Suppressor macrophage treated with lipopolysaccharide for 1 hour (primary cell): ENCODE measurements at regions not wholly inside any gene's neighbourhood (a gene's known extent, or its start where the extent isn't known, plus 50 kb on each side); places are given as distances from the start of the nearest gene placed in this dataset.

ENCODE experiments used
- DNase-seq, 3 donors: peaks; one replicate each; pipeline ENCODE4 v3.0.0-alpha.2; 2020 to 2022

DNA sequence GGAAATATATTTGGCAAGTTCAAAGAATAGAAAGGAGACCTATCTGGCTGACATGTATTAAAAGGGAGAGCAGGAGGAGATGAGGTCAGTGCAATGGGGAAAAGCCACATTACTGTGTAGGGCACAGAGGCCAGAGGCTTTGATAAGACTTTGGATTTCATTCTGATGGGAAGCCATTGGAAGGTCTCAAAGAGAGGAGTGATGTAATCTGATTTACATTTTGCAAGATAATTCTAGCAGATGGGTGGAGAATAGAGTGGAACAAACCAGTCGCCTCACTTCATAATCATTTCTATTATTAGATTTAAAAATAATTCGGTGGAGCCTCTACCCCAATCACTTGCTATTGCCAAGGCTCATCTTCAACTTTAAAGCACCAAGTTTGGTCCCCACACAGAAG is 278.4 kb upstream of the ZC3H12C start:
- no peak for DNase-seq

DNA sequence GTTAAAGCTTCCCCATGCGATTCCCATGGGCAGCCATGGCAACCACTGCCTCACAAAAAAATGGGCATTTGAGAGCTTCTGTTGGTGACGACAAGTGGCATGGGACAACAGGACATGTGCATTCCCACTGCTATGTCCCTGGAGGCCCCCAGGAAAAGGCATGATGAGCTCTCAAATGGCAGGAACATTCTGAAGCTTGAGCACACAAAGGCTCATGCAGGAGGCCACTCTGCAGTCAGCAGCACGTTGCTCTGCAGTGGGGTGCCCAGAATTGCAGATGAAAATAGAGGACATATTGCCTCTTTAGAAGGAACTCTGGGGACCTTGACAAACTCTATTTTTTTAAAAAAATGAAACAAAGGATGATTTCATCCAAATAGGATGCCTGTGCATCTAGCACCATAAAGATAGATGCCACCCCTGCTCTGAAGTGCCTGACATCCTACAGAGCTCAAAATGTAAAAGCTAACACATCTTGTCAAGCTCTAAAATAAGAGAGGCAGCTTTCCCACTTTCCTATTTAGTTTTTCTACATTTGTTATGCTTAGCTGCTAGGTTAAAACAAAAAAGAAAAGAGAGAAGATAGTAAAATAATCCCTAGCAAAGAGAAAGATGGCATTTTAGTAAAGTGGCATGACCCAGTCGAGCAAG is 277.6 kb upstream of the ZC3H12C start:
- DNase-seq = no peak

DNA sequence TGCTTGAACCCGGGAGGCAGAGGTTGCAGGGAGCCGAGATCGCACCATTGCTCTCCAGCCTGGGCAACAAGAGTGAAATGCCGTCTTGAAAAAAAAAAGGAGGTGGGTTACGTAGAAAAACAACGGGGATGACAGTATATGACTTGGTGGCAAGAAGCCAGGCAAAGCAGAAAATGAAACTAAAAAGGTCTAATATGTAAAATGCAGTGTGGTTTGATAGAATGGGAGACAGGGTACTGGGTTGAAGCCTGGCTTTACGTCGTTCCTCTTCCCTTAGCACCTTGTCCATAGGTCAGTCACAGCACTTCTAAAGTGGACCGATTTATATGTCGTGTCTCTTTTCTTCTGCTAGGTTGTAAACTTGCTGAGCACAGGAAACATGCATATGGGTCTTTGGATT is 274.9 kb upstream of the ZC3H12C start:
- DNase-seq = peak in 1 of 3 donors; percentile 10

DNA sequence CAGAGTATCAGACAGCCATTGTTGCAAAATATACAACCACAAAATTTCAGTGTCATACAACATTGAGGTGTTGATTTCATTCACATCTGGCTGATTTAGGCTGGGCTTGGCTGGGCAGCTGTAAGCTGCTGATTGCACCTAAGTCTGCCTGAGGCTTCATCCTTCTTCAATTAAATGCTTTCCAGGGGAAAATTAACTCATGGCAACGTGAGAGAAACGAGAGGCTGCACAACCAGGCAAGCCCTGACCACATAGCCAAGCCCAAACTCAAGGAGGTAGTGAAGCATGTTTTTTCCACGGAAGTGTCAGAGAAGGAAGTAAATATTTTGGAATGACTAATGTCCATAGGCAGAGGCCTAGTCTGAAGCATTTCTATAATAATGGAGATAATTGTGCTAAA is 273.8 kb upstream of the ZC3H12C start:
- no peak for DNase-seq

DNA sequence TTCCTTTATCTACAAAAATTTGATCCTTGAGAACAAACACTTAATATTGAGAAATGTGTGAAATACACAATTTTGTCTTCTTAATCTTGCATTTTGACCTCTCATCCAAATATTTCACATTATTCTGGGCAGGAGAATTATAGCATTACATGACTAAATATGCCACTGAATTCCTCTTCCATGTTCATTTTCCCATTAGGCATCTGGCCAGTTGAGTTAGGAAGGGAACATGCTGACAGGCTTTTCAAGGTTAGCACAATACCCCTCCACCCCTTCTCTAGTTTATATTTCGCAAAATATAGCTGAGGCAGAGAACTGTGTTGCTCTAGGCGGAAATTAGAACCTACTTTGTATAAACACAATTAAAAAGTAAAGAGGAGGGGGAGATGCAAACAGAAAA is 271.7 kb upstream of the ZC3H12C start:
- DNase-seq = no peak

DNA sequence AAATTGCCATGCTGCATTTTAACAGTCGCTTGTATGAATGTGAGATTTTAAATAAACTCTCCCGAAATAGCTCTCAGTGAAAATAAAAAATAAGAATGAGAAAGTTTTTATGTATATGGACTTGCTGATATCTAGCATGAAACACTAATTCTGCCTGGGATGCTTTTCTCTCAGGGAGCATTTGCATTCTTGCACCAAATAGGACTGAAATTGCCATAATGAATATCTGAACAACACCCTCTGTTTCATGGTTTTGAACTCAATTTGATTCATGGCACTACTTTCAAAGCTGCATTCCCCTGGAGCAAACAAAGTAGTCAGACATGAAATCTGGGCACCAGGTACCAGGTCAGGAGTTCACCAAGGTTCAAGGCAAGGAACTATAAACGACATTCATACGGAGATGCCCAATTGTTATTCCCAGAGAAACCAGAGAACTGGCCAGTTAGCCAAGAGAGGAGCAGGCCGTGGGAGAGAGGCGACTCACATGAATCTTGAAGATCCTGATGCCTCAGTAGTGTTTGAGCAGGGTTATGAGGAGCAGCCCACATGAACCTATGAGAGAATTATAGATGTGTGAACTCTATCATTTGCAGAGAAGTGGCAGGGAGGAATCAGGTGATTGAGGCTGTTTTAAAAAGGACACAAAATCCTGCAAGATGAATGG is 270.6 kb upstream of the ZC3H12C start:
- no peak for DNase-seq

DNA sequence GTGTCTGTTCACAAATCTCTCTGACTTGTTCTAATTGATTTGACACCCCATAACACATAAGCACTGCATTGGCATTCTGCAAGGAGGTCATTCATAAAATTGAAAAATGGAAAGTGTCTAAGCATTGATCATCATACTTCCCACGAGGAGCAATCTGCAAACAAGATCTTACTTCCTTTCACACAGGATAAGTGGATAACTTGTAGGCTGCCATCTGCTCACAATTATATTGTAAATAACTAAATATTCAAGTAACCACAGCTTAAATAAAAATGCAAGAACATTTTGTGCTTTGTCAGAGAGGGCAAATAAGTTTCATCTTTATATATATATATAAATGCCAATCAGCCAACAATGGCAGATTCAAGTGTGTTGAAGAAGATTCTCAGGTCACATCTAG is 264.8 kb upstream of the ZC3H12C start:
- DNase-seq = no peak

DNA sequence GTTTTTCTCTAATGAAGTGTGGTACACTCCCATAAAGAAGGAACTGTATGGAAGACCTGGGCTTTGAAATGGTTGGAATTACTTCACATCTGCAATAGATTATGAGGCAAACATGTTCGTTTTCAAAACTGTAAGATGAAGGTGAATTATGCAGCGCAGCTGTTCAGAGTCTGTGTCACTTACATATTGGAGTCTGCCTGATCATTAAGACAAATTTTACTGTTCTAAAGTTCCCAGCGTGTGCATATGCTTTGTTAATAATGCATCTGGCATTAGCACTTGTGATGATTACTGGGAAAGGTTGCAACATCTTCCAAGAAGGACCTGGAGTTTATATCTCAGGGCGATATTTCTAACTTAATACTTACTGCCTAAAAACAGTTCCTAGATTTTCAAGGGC is 255.2 kb upstream of the ZC3H12C start:
- DNase-seq = no peak

DNA sequence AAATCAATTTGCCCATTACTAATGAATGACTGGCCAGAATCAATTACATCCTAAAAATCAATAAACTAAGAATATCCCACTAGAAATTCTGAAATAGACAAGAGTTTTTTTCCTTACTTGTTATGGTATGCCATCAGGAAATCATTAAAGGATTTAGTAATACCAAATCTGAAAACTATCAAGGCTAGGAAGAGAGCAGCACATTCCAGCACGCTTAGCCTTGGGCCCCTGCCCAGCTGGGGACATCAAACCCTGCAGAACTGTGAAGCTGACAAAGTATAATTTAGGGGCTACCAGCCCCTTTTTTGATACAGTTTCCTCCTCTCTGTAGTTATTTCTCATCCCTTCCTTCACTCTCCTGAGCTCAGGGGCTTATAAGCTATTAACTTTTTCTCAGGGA is 247.8 kb upstream of the ZC3H12C start:
- DNase-seq = no peak

DNA sequence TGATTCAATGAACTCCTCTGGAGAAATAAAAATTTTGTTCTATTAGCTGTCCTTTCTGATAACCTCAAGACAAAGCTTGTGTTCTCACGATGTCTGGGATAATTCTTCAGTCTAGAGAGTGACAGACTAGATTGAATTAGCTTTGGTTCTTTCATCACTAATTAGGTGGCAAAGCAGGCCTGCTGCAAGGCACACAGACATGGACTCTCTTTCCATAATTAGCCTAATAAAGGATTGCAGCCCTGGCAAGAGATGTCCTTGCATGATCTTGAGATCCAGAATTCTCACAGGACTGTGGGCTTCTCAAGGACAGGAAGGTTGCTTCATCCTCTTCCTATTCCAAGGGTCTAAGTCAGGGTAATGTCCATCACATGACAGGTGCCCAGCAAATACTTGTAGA is 245.6 kb upstream of the ZC3H12C start:
- DNase-seq = no peak

DNA sequence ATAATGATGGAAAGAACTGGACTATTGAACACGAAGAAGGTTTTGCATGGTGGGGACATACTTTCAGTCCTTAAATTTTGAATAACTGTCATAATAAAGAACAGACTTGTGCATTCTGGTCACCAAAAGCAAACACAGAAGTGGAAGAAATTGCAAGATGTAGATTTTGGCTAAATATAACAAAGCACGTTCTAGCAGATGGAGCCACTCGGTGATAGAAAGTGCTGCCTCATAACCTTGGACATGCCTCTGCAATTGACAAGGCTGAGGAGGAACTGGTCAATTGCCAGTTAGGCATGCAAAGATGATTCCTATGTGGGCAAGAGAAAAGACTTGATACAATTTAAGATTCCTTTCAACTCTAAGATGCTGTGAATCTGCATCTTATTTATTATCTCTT is 244.1 kb upstream of the ZC3H12C start:
- no peak for DNase-seq

DNA sequence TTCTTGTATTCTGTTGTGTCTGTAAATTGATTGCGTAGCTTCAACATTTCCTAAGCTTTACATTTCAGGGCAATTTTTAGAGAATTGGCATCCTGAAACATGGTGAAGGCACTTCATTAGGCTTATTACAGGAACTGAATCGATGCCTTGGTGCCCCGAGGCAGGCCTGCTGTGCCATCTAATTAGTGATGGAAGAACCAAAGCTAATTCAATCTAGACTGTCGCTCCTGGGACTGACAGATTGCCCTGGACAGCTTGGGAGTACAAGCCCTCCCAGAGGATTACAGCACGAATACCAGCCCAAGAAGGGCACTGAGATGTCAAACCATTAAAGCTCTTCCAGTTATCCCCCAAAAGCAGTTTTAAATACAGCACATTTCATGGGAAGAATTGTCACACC is 243.2 kb upstream of the ZC3H12C start:
- DNase-seq = no peak

DNA sequence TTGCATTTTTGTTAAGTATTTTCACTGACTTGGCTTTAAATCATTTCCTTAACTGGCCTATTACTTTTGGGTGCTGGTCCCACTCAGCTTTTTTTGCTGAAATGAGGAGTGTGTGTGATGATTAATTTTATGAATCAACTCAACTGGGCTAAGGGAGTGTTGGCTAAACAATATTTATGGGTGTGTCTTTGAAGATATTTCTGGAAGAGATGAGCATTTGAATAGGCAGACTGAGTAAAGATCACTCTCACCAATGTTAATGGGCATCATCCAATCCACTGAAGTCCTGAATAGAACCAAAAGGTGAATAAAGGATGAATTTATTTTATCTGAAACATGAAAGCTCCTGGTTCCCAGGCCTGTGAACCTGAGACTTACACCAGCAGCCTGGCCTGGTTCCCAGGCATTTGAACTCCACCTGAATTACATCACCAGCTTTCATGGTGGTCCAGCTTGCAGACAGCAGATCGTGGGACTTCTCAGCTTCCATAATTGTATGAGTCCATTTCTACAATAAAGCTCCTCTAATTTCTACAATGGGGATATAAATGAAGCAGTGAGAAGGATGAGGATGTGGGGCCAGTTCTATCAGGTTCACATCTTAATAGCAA is 241.3 kb upstream of the ZC3H12C start:
- DNase-seq = peak in 2 of 3 donors; percentile 22 to 38

DNA sequence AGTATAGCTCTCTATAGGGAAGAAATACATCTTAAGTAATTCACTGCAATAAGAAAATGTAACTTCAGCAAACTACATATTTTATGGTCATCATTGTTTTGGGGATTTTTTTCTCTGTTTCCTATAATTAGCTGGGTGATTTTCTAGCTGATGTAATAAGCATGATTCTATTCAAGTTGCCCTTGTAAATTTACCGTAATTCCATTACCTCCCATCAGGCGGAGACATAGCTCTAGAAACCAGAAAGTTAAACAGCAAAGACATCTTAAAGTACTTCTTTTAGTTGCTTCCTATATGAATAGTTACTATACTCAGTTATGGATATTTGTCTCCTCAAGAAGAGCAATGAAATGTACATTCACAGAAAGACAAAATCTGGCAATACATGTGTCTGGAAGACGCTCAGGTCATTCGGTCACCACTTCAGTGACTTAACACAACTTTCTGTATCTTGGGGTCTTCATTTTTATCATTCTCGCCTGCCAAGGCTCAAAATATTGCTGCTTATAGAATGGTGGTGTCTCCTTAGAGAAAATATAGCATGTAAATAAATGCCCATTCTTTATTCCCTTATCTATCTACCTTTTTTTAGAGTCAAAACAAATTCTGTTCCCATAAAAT is 239.9 kb upstream of the ZC3H12C start:
- DNase-seq = peak; percentile 76 to 93 (median 91)

DNA sequence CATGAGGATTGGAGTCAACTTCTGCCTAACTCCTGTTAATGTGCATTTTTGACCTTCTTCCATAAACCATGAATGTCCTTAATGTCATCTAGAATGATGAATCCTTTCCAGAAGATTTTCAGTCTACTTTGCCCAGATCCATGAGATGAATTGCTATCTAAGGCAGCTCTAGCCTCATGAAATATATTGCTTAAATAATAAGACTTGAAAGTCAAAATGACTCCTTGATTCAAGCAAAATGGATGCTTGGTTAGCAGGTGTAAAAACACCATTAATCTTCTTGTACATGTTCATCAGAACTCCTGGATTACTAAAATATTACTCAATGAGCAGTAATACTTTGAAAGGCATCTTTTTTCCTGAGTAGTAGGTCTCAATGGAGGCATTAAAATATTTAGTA is 238.5 kb upstream of the ZC3H12C start:
- no peak for DNase-seq

DNA sequence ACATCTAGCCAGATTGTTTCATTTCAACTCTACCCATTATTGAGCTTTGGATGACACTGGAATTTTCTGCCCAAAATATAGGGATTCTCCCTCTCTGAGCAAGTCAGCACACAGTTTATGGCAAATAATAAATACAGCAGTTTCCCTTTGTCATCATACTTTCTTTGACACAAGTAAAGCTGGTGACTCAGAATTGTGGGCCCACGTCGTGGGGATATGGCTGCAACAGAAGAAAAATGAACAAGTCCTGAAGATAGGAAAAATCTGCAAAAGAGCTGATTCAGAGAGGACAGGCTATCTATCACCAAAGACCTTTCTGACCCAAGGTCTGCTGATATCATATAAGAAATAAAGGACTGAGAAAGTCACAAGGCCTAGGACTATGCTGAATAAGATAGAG is 236.3 kb upstream of the ZC3H12C start:
- peak; percentile 53 to 73 (median 63) for DNase-seq

DNA sequence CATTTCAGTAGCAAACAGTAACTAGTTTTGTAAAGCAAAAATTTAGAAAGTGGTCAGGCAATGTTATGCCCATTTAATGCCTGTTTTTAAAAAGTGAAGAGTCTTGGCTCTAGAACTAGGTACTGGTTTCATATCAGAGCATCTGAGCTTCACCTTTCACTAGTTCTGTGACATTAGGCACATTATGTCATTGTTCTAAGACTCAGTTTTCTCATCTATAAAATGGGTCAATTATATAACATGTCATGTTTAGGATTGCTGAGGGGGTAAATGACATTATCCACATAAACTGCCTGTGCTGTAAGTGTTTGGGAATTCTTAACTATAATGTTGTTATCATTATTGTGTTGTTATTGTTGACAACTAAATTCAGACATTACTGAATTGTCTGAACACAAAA is 235.6 kb upstream of the ZC3H12C start:
- no peak for DNase-seq

DNA sequence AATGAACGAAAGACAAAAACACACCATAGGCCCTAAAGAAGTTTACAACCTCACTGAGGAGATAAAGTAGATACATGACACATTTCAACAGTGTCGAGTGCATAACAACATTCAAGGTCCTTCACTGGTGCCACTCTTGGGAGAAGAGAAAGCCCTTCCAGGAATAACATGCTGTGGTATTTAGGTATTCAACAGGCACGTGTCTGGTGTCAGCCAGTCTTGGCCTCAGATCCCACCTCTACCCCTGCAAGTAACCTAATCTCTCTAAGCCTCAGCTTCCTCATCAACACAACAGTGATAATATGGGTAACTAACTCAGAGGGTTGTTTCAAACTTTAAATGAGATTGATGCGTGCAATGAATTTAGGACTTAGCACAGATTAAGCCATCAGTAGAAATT is 235.0 kb upstream of the ZC3H12C start:
- DNase-seq = no peak

DNA sequence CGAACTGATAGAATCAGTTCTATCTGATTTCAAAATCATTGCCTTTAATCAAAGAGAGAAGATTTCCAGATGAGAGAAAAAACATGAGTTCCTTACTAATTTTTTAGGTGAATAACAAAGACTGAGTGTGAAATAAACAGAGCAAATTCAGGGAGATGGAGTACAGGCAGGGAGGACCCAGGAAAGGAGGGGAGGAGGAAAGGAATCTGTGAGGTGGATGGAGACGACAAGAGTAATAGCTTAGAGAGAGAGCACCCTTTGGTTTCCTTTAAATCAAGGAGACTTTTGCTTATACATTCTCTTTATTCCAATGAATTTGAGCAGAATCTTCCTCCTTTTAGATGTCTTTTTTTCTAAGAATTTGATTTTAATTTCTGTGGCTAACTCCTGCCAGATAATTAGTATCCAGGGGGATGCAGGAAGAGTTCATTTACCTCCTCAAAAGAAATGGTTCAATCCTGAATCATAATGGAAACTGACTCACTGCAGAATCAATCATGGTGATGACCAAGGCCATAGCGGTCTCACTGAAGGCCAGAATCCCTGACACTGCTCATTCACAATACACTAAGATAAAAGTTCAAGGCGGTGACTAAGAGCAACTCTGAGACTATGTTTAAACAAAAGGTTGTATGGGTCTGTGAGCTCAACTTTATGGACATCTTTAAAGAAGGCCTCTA is 234.0 kb upstream of the ZC3H12C start:
- DNase-seq = peak; percentile 18 to 63 (median 44)

DNA sequence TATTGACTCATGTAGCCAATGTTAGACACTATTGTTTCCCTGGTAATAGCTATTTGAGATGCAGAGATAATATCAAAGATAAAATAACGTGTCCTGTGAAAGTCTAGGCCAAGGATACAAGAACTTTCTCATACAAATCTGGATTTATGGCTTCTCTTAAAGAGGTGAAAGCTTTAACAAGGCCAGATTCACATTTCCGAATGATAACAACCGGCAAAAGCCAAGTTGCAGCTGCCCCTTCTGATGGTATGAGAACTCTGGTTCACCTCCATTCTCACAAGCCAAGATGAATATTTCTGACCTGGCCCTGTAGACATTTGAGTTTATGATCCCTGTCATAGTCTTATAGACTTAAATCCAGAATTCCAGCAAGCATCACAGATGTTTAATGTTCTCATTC is 230.4 kb upstream of the ZC3H12C start:
- no peak for DNase-seq

DNA sequence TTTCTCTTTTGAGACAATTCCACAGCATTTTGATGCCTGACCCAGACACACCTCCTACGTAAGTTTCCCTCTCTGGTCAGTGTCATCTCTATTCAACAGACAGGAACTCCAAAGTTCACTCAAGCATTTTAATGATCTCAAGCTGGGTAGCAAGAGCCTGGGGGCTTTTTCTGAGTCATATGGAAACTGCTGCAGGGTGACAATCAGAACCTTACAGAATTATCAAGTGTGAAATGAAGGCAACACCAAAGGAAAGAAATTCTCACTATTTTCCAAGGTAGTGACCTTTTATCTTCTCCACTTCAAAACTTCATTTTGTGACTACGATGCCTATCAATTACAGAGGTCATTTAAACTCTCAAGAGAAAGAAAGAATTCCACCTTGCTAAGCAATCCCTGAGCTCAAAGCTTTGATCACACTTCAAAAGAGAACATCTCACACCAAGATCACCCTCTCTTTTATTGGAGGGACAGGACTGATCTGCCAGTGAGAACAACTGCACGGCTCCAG is 229.0 kb upstream of the ZC3H12C start:
- peak; percentile 53 to 84 (median 59) for DNase-seq

DNA sequence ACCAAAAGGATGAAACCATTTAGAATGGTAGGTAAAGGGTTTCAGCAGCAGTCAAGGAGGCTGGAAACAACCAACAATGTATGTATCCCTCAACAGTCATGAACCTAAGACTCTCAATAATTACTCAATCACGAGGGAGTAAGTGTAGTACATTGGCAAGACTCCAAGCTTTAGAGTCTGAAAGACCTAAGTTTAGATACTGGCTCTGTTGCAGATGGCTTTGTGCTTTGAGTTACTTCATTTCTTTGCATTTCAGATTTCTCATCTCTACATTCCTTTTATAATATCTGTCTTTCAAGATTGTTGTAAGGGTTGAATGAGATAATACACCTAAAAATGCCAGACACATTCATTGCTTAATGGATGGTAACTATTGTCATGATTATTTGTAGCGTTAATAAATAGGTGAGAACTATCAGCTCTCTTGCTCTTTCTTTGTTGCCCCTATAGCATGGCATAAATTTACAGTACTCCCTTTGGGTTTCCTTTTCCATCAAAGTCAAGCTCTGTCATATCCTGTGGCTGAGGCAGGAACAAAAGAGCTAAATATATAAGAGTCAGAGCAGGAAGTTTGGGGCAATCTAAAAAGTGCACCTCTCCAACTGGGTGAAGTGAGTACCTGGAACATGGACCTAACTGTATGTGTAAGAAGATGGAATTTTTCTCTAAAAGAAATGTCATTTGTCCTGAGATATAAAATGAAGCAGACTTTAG is 228.2 kb upstream of the ZC3H12C start:
- peak in 2 of 3 donors; percentile 43 to 54 for DNase-seq
